GM12878 (cell line): ENCODE measurements at regions not wholly inside any gene's neighbourhood (a gene's known extent, or its start where the extent isn't known, plus 50 kb on each side); places are given as distances from the start of the nearest gene placed in this dataset.

Source experiments
- E2F8 ChIP-seq: fragments of 450-650 bp; IDR thresholded peaks from 2 replicates; pipeline ENCODE4 v1.6.1; 2018; ENCODE audit warnings: mild to moderate bottlenecking, low read depth, moderate library complexity; ENCODE audit not compliant: partially characterized antibody
- E4F1 ChIP-seq: fragments of 450-650 bp; IDR thresholded peaks from 2 replicates; pipeline ENCODE4 v1.6.1; 2018; ENCODE audit warnings: borderline replicate concordance, mild to moderate bottlenecking; ENCODE audit not compliant: partially characterized antibody
- JUNB ChIP-seq: IDR thresholded peaks from 2 replicates; pipeline ENCODE4 v1.6.1; 2016; ENCODE audit warnings: antibody characterized with exemption, mild to moderate bottlenecking
- KDM1A ChIP-seq: fragments of 200-600 bp; sonication (generic); IDR thresholded peaks from 2 replicates; pipeline ENCODE4 v1.6.1; 2016; ENCODE audit warnings: borderline replicate concordance
- MXI1 ChIP-seq: fragments of 150-350 bp; IDR thresholded peaks from 2 replicates; pipeline ENCODE4 v1.6.1; 2011; ENCODE audit warnings: low read depth, mild to moderate bottlenecking, inconsistent platforms, low read length, improper control_type of control experiment
- PBX3 ChIP-seq: IDR thresholded peaks from 2 replicates; pipeline ENCODE4 v1.6.1; 2011; ENCODE audit warnings: mild to moderate bottlenecking, low read depth, low read length, moderate library complexity; ENCODE audit not compliant: insufficient replicate concordance
- SIN3A ChIP-seq: IDR thresholded peaks from 2 replicates; pipeline ENCODE4 v1.6.1; 2012; ENCODE audit warnings: low read depth, low read length, improper control_type of control experiment
- SREBF1 ChIP-seq: IDR thresholded peaks from 2 replicates; pipeline ENCODE4 v1.6.1; 2012; ENCODE audit warnings: mild to moderate bottlenecking, low read length

- TF ChIP-seq JUNB = no peak
- TF ChIP-seq E4F1 = no peak
- no peak for TF ChIP-seq PBX3
- TF ChIP-seq SIN3A = no peak
- TF ChIP-seq E2F8 = no peak
- TF ChIP-seq MXI1 = no peak
- no peak for TF ChIP-seq KDM1A
- TF ChIP-seq SREBF1 = no peak
Observed at GRCh38 chr5:29795096-29795652, 1398.3 kb upstream of the CDH6 start (continued).
